ENCODE measurements at regions not wholly inside any gene's neighbourhood (a gene's known extent, or its start where the extent isn't known, plus 50 kb on each side); places are given as distances from the start of the nearest gene placed in this dataset.
"Not testable (repeated sequence)": the region's sequence is repeated elsewhere in the genome, so short reads cannot be mapped to it uniquely, and the experiment has no call there.

GRCh38 chr4:147094238-147094637 lies 148.6 kb upstream of the TTC29 start:
- Histone ChIP-seq H3K9ac (ENCODE audit: low read depth in 1 of 2, low read length in 2 of 2) (no peak overlapping the region), H3K36me3 (ENCODE audit: control insufficient read depth in 1 of 2, insufficient read depth in 2 of 2, low read length in 2 of 2) (no peaks in the 10 kb centered on the region), H3K27ac (ENCODE audit: low read depth, low read length) (no peak overlapping the region), H3K27me3 (ENCODE audit: control insufficient read depth in 1 of 2, insufficient read depth in 2 of 2, low read length in 2 of 2) (no peaks in the 10 kb centered on the region), H3K4me1 (ENCODE audit: control insufficient read depth in 1 of 2, insufficient read depth in 2 of 2, low read length in 2 of 2) (no peaks in the 10 kb centered on the region), H3K4me3 (ENCODE audit: low read depth in 1 of 2, low read length in 2 of 2) (no peak overlapping the region), H3K9me3 (ENCODE audit: control insufficient read depth in 1 of 2, low read length in 2 of 2) (no peaks in the 10 kb centered on the region)

GRCh38 chr4:147096667-147097604 lies 151.3 kb upstream of the TTC29 start:
- no peaks in the 10 kb centered on the region for H3K9me3 ChIP-seq (ENCODE audit: control insufficient read depth in 1 of 2, low read length in 2 of 2)
- no peak overlapping the region for H3K27ac ChIP-seq (ENCODE audit: low read depth, low read length)
- no peaks in the 10 kb centered on the region for H3K36me3 ChIP-seq (ENCODE audit: control insufficient read depth in 1 of 2, insufficient read depth in 2 of 2, low read length in 2 of 2)
- no peaks in the 10 kb centered on the region for H3K27me3 ChIP-seq (ENCODE audit: control insufficient read depth in 1 of 2, insufficient read depth in 2 of 2, low read length in 2 of 2)
- H3K9ac ChIP-seq (ENCODE audit: low read depth in 1 of 2, low read length in 2 of 2): no peak overlapping the region
- no peaks in the 10 kb centered on the region for H3K4me1 ChIP-seq (ENCODE audit: control insufficient read depth in 1 of 2, insufficient read depth in 2 of 2, low read length in 2 of 2)
- H3K4me3 ChIP-seq (ENCODE audit: low read depth in 1 of 2, low read length in 2 of 2): no peak overlapping the region

GRCh38 chr4:147101678-147102077 lies 156.0 kb upstream of the TTC29 start:
- no peaks in the 10 kb centered on the region for H3K9me3 ChIP-seq (ENCODE audit: control insufficient read depth in 1 of 2, low read length in 2 of 2)
- no peak overlapping the region for H3K9ac ChIP-seq (ENCODE audit: low read depth in 1 of 2, low read length in 2 of 2)
- H3K4me1 ChIP-seq (ENCODE audit: control insufficient read depth in 1 of 2, insufficient read depth in 2 of 2, low read length in 2 of 2): no peaks in the 10 kb centered on the region
- H3K36me3 ChIP-seq (ENCODE audit: control insufficient read depth in 1 of 2, insufficient read depth in 2 of 2, low read length in 2 of 2): no peaks in the 10 kb centered on the region
- H3K27ac ChIP-seq (ENCODE audit: low read depth, low read length): no peak overlapping the region
- H3K4me3 ChIP-seq (ENCODE audit: low read depth in 1 of 2, low read length in 2 of 2): no peak overlapping the region
- H3K27me3 ChIP-seq (ENCODE audit: control insufficient read depth in 1 of 2, insufficient read depth in 2 of 2, low read length in 2 of 2): no peaks in the 10 kb centered on the region

- Histone ChIP-seq H3K9me3 (ENCODE audit: control insufficient read depth in 1 of 2, low read length in 2 of 2) (no peaks in the 10 kb centered on the region), H3K27ac (ENCODE audit: low read depth, low read length) (no peak overlapping the region), H3K9ac (ENCODE audit: low read depth in 1 of 2, low read length in 2 of 2) (no peak overlapping the region), H3K27me3 (ENCODE audit: control insufficient read depth in 1 of 2, insufficient read depth in 2 of 2, low read length in 2 of 2) (no peaks in the 10 kb centered on the region), H3K36me3 (ENCODE audit: control insufficient read depth in 1 of 2, insufficient read depth in 2 of 2, low read length in 2 of 2) (no peaks in the 10 kb centered on the region), H3K4me1 (ENCODE audit: control insufficient read depth in 1 of 2, insufficient read depth in 2 of 2, low read length in 2 of 2) (no peaks in the 10 kb centered on the region), H3K4me3 (ENCODE audit: low read depth in 1 of 2, low read length in 2 of 2) (no peak overlapping the region)
Observed at GRCh38 chr4:147102596-147102995, 156.9 kb upstream of the TTC29 start.

- Histone ChIP-seq H3K36me3 (ENCODE audit: control insufficient read depth in 1 of 2, insufficient read depth in 2 of 2, low read length in 2 of 2) (no peaks in the 10 kb centered on the region), H3K27me3 (ENCODE audit: control insufficient read depth in 1 of 2, insufficient read depth in 2 of 2, low read length in 2 of 2) (no peaks in the 10 kb centered on the region), H3K4me3 (ENCODE audit: low read depth in 1 of 2, low read length in 2 of 2) (no peak overlapping the region), H3K9me3 (ENCODE audit: control insufficient read depth in 1 of 2, low read length in 2 of 2) (no peaks in the 10 kb centered on the region), H3K4me1 (ENCODE audit: control insufficient read depth in 1 of 2, insufficient read depth in 2 of 2, low read length in 2 of 2) (no peaks in the 10 kb centered on the region), H3K9ac (ENCODE audit: low read depth in 1 of 2, low read length in 2 of 2) (no peak overlapping the region), H3K27ac (ENCODE audit: low read depth, low read length) (no peak overlapping the region)
Observed at GRCh38 chr4:147103403-147103946, 157.8 kb upstream of the TTC29 start.

- Histone ChIP-seq H3K9ac (ENCODE audit: low read depth in 1 of 2, low read length in 2 of 2) (no peak overlapping the region), H3K27me3 (ENCODE audit: control insufficient read depth in 1 of 2, insufficient read depth in 2 of 2, low read length in 2 of 2) (no peaks in the 10 kb centered on the region), H3K4me3 (ENCODE audit: low read depth in 1 of 2, low read length in 2 of 2) (no peak overlapping the region), H3K9me3 (ENCODE audit: control insufficient read depth in 1 of 2, low read length in 2 of 2) (no peaks in the 10 kb centered on the region), H3K36me3 (ENCODE audit: control insufficient read depth in 1 of 2, insufficient read depth in 2 of 2, low read length in 2 of 2) (no peaks in the 10 kb centered on the region), H3K4me1 (ENCODE audit: control insufficient read depth in 1 of 2, insufficient read depth in 2 of 2, low read length in 2 of 2) (no peaks in the 10 kb centered on the region), H3K27ac (ENCODE audit: low read depth, low read length) (no peak overlapping the region)
Observed at GRCh38 chr4:147104768-147105167, 159.1 kb upstream of the TTC29 start.

- H3K9me3 ChIP-seq (ENCODE audit: control insufficient read depth in 1 of 2, low read length in 2 of 2): no peaks in the 10 kb centered on the region
- no peak overlapping the region for H3K27ac ChIP-seq (ENCODE audit: low read depth, low read length)
- H3K9ac ChIP-seq (ENCODE audit: low read depth in 1 of 2, low read length in 2 of 2): no peak overlapping the region
- no peak overlapping the region for H3K4me3 ChIP-seq (ENCODE audit: low read depth in 1 of 2, low read length in 2 of 2)
- no peaks in the 10 kb centered on the region for H3K4me1 ChIP-seq (ENCODE audit: control insufficient read depth in 1 of 2, insufficient read depth in 2 of 2, low read length in 2 of 2)
- no peaks in the 10 kb centered on the region for H3K36me3 ChIP-seq (ENCODE audit: control insufficient read depth in 1 of 2, insufficient read depth in 2 of 2, low read length in 2 of 2)
- H3K27me3 ChIP-seq (ENCODE audit: control insufficient read depth in 1 of 2, insufficient read depth in 2 of 2, low read length in 2 of 2): no peaks in the 10 kb centered on the region
Observed at GRCh38 chr4:147108409-147108808, 162.7 kb upstream of the TTC29 start.

GRCh38 chr4:147109800-147110199 lies 164.1 kb upstream of the TTC29 start:
- H3K4me1 ChIP-seq (ENCODE audit: control insufficient read depth in 1 of 2, insufficient read depth in 2 of 2, low read length in 2 of 2): no peaks in the 10 kb centered on the region
- H3K9me3 ChIP-seq (ENCODE audit: control insufficient read depth in 1 of 2, low read length in 2 of 2): no peaks in the 10 kb centered on the region
- no peak overlapping the region for H3K4me3 ChIP-seq (ENCODE audit: low read depth in 1 of 2, low read length in 2 of 2)
- H3K36me3 ChIP-seq (ENCODE audit: control insufficient read depth in 1 of 2, insufficient read depth in 2 of 2, low read length in 2 of 2): no peaks in the 10 kb centered on the region
- H3K27ac ChIP-seq (ENCODE audit: low read depth, low read length): no peak overlapping the region
- H3K27me3 ChIP-seq (ENCODE audit: control insufficient read depth in 1 of 2, insufficient read depth in 2 of 2, low read length in 2 of 2): no peaks in the 10 kb centered on the region
- no peak overlapping the region for H3K9ac ChIP-seq (ENCODE audit: low read depth in 1 of 2, low read length in 2 of 2)

- H3K4me3 ChIP-seq (ENCODE audit: low read depth in 1 of 2, low read length in 2 of 2): no peak overlapping the region
- H3K4me1 ChIP-seq (ENCODE audit: control insufficient read depth in 1 of 2, insufficient read depth in 2 of 2, low read length in 2 of 2): no peaks in the 10 kb centered on the region
- no peaks in the 10 kb centered on the region for H3K9me3 ChIP-seq (ENCODE audit: control insufficient read depth in 1 of 2, low read length in 2 of 2)
- no peak overlapping the region for H3K9ac ChIP-seq (ENCODE audit: low read depth in 1 of 2, low read length in 2 of 2)
- no peaks in the 10 kb centered on the region for H3K27me3 ChIP-seq (ENCODE audit: control insufficient read depth in 1 of 2, insufficient read depth in 2 of 2, low read length in 2 of 2)
- H3K36me3 ChIP-seq (ENCODE audit: control insufficient read depth in 1 of 2, insufficient read depth in 2 of 2, low read length in 2 of 2): no peaks in the 10 kb centered on the region
- no peak overlapping the region for H3K27ac ChIP-seq (ENCODE audit: low read depth, low read length)
Observed at GRCh38 chr4:147110473-147111367, 165.1 kb upstream of the TTC29 start.

GRCh38 chr4:147112196-147112595 lies 166.5 kb upstream of the TTC29 start:
- not testable (repeated sequence) for H3K9ac ChIP-seq (ENCODE audit: low read depth in 1 of 2, low read length in 2 of 2); H3K27ac ChIP-seq (ENCODE audit: low read depth, low read length); H3K9me3 ChIP-seq (ENCODE audit: control insufficient read depth in 1 of 2, low read length in 2 of 2); H3K36me3 ChIP-seq (ENCODE audit: control insufficient read depth in 1 of 2, insufficient read depth in 2 of 2, low read length in 2 of 2); H3K27me3 ChIP-seq (ENCODE audit: control insufficient read depth in 1 of 2, insufficient read depth in 2 of 2, low read length in 2 of 2); H3K4me1 ChIP-seq (ENCODE audit: control insufficient read depth in 1 of 2, insufficient read depth in 2 of 2, low read length in 2 of 2); H3K4me3 ChIP-seq (ENCODE audit: low read depth in 1 of 2, low read length in 2 of 2)

Measured in duodenal mucosa (tissue), 2 donors.